ENCODE measurements at regions not wholly inside any gene's neighbourhood (a gene's known extent, or its start where the extent isn't known, plus 50 kb on each side); places are given as distances from the start of the nearest gene placed in this dataset.
"Not testable (repeated sequence)": the region's sequence is repeated elsewhere in the genome, so short reads cannot be mapped to it uniquely, and the experiment has no call there.

DNA sequence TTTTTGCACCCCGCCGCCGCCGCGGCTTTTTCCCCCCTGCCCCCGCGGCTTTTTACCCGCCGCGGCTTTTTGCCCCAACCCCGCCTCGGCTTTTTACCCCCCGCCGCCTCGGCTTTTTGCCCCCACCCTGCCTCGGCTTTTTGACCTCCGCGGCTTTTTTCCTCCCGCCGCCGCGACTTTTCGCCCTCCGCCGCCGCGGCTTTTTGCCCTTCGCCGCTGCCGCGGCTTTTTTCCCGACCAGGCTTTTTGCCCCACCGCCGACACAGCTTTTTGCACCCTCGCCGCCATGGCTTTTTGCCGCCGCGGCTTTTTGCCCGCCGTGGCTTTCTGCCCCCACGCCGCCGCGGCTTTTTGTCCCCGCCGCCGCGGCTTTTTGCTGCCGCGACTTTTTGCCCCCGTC lies 137.0 kb upstream of the TP53TG3D start:
- DNase-seq (ENCODE audit: low read depth in 1 of 2, low spot score in 1 of 2): no peak

DNA sequence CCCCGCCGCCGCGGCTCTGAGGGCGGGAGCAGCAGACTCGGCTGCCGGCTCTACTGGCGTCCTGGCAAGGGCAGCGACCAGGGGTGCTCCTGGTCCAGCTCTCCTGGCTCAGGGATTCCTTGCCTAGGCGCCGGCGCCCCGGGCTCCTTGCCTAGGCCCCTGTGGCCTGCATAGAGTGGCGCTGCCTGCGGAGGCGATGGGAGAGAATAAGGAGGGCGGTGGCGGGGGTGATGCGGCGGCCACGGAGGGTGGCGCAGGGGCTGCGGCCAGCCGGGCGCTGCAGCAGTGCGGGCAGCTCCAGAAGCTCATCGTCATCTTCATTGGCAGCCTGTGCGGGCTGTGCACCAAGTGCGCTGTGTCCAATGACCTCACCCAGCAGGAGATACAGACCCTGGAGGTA lies 136.6 kb upstream of the TP53TG3D start:
- DNase-seq (ENCODE audit: low read depth in 1 of 2, low spot score in 1 of 2): not testable (repeated sequence)

DNA sequence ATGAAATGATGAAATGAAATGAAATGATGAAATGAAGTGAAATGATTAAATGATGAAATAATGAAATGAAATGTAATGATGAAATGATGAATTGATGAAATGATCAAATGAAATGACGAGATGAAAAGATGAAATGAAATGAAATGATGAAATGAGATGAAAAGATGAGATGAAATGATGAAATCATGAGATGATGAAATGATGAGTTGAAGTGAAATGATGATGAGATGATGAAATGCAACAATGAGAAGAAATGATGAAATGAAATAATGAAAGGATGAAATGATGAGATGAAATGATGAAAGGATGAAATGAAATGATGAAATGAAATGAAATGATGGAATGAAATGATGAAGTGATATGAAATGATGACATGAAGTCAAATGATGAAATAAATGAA lies 132.7 kb upstream of the TP53TG3D start:
- DNase-seq (ENCODE audit: low read depth in 1 of 2, low spot score in 1 of 2): not testable (repeated sequence)

DNA sequence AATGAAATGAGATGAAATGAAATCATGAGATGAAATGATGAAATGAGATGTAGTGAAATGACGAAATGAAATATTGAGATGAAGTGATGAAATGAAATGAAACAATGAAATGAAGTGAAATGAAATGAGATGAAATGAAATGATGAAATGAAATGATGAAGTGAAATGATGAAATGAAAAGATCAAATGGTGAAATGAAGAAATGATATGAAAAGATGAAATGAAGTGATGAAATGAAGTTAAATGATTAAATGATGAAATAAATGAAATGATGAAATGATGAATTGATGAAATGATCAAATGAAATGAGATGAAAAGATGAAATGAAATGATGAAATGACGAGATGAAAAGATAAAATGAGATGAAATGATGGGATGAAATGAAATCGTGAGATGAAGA lies 132.3 kb upstream of the TP53TG3D start:
- not testable (repeated sequence) for DNase-seq (ENCODE audit: low read depth in 1 of 2, low spot score in 1 of 2)

DNA sequence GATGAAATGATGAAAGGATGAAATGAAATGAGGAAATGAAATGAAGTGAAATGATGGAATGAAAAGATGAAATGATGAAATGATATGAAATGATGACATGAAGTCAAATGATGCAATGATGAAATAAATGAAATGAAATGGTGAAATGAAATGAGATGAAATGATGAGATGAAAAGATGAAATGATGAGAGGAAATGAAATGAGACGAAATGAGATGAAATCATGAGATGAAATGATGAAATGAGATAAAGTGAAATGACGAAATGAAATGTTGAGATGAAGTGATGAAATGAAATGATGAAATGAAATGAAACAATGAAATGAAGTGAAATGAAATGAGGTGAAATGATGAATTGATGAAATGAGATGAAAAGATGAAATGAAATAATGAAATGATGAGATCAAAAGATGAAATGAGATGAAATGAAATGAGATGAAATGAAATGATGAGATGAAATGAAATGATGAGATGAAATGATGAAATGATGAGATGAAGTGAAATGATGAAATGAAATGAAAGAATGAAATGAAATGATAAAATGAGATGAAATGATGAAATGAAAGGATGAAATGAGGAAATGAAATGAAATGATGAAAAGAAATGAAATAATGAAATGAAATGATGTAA lies 131.7 kb upstream of the TP53TG3D start:
- not testable (repeated sequence) for DNase-seq (ENCODE audit: low read depth in 1 of 2, low spot score in 1 of 2)

DNA sequence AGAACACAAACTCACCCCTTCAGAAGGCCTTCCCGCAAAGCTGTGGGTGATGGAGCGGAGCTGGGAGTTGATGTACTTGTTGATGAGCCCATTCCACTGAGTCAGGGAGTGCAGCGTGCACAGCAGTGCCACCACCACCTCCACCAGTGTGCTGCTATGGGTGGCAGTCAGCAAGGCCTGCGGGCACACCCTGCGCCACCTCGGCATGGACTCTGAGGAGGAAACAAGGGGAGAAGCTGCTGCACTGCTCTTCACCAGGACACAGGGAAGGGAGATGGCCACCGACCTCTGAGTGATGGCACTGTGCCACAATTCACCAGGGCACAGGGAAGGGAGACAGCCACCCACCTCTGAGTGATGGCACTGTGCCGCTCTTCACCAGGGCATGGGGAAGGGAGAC lies 100.7 kb upstream of the TP53TG3D start:
- not testable (repeated sequence) for DNase-seq (ENCODE audit: low read depth in 1 of 2, low spot score in 1 of 2)

DNA sequence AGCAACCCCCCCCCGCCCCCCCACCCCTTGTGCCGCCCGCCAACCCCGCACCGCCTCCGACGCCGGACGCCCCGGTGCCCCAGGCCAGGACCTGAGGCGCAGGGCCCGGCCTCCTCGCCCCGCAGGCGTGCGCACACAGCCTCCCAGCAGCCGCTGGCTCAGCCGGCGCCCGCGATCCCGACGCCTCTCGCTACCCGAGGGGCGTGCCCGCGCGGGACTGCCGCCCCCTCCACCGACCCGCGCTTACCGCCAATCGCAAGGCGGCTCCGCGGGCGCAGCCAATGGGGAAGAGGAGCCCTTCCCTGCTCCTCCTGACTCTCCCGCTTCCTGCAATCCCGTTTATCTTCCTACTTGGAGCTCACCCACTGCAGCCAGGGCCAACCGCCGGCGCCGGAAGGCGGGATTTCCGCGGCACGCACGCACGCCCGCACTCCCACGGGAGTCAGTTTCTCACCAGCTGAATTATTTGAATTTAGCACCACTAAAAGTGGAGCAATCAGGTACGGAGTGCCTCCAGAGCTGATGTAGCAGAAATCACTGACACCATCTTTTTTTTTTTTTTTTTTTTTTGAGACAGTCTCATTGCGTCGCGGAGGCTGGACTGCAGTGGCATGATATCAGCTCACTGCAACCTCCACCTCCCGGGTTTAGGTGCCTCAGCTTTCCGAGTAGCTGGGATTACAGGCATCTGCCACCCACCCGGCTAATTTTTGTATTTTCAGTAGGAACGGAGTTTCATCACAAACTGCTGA lies 65.0 kb upstream of the TP53TG3D start:
- DNase-seq (ENCODE audit: low read depth in 1 of 2, low spot score in 1 of 2): not testable (repeated sequence)

DNA sequence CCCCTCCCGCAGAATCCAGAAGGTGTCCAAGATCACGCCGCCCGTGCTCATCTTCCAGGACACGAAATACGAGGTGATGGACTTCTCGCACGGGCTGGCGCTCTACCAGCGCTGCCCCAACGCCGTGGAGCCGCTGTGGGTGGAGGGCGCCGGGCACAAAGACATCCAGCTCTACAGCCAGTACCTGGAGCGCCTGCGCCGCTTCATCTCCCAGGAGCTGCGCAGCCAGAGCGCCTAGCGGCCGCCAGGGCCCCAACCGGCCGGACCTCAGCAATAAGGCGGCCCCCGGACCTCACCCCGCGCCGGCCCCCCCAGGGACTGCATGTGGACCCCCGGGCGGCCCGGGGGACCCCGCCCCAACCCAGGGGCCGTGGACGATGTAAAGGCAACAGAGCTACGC lies 50.5 kb upstream of the TP53TG3D start:
- not testable (repeated sequence) for DNase-seq (ENCODE audit: low read depth in 1 of 2, low spot score in 1 of 2)

Measured in activated T-helper 1 cell treated with anti-CD3 and anti-CD28 coated beads, Interleukin-2, amount 50 U/mL, for 16 hours (primary cell).